OCI-LY1 (cell line): ENCODE measurements at regions not wholly inside any gene's neighbourhood (a gene's known extent, or its start where the extent isn't known, plus 50 kb on each side); places are given as distances from the start of the nearest gene placed in this dataset.

Experiments
- CTCF ChIP-seq: fragments of 200-600 bp; sonication (generic), shearing (Covaris generic); IDR thresholded peaks from 2 replicates; pipeline ENCODE4 v1.5.1; 2017; ENCODE audit warnings: mild to moderate bottlenecking, antibody characterized with exemption, low read length, moderate library complexity, mixed read lengths
- EZH2 ChIP-seq: fragments of 200-600 bp; sonication (generic), shearing (Covaris generic); IDR thresholded peaks from 2 replicates; pipeline ENCODE4 v1.8.0; 2017; ENCODE audit warnings: borderline replicate concordance, mixed run types, mild to moderate bottlenecking, antibody characterized with exemption, low read length, moderate library complexity, mixed read lengths

GRCh38 chrX:40377684-40378083, 203.1 kb upstream of the ATP6AP2 start:
- TF ChIP-seq EZH2 (no peak), CTCF (no peak)
